SK-N-SH treated with all-trans-retinoic acid at 6 μM for 48 hours (cell line): ENCODE measurements at regions not wholly inside any gene's neighbourhood (a gene's known extent, or its start where the extent isn't known, plus 50 kb on each side); places are given as distances from the start of the nearest gene placed in this dataset.

ENCODE experiments used
- ATAC-seq: fragments of 200-7000 bp; cut with Tn5 transposase; 3 replicates; pipeline ENCODE4 v1.9.1; 2020; ENCODE audit warnings: mild to moderate bottlenecking, moderate library complexity
- ARNTL ChIP-seq: fragments of 450-650 bp; formaldehyde crosslinking; IDR thresholded peaks from 2 replicates; pipeline ENCODE4 v1.5.0; 2020; ENCODE audit warnings: low read depth, mild to moderate bottlenecking, moderate library complexity, borderline replicate concordance
- BACH2 ChIP-seq: fragments of 250-450 bp; sonication (Bioruptor Pico); IDR thresholded peaks from 2 replicates; pipeline ENCODE4 v1.9.0; 2021; ENCODE audit warnings: mild to moderate bottlenecking, borderline replicate concordance
- CSDC2 ChIP-seq: fragments of 250-450 bp; sonication (Bioruptor Pico); IDR thresholded peaks from 2 replicates; pipeline ENCODE4 v1.5.0; 2020; ENCODE audit warnings: mild to moderate bottlenecking, moderate library complexity
- ESRRG ChIP-seq: fragments of 250-450 bp; sonication (Bioruptor Pico); IDR thresholded peaks from 2 replicates; pipeline ENCODE4 v1.6.1; 2021; ENCODE audit warnings: mild to moderate bottlenecking
- GLIS3 ChIP-seq: fragments of 250-450 bp; sonication (Bioruptor Pico); IDR thresholded peaks from 2 replicates; pipeline ENCODE4 v1.5.0; 2020; ENCODE audit warnings: mild to moderate bottlenecking, moderate library complexity
- ISL1 ChIP-seq: fragments of 250-450 bp; sonication (Bioruptor Pico); IDR thresholded peaks from 2 replicates; pipeline ENCODE4 v2.1.2; 2022; ENCODE audit warnings: mild to moderate bottlenecking, moderate library complexity
- OSR1 ChIP-seq: fragments of 250-450 bp; sonication (Bioruptor Pico); IDR thresholded peaks from 2 replicates; pipeline ENCODE4 v1.8.0; 2022; ENCODE audit warnings: moderate library complexity, mild to moderate bottlenecking, inconsistent platforms
- PATZ1 ChIP-seq: fragments of 250-450 bp; sonication (Bioruptor Pico); IDR thresholded peaks from 2 replicates; pipeline ENCODE4 v1.8.0; 2020; ENCODE audit warnings: mild to moderate bottlenecking, moderate library complexity, borderline replicate concordance
- PPARA ChIP-seq: fragments of 250-450 bp; sonication (Bioruptor Pico); IDR thresholded peaks from 2 replicates; pipeline ENCODE4 v1.5.0; 2020; ENCODE audit warnings: mild to moderate bottlenecking, borderline replicate concordance
- RARB ChIP-seq: fragments of 250-450 bp; sonication (Bioruptor Pico); IDR thresholded peaks from 2 replicates; pipeline ENCODE4 v1.8.0; 2021; ENCODE audit warnings: mild to moderate bottlenecking, moderate library complexity
- SNAI2 ChIP-seq: fragments of 250-450 bp; sonication (Bioruptor Pico); IDR thresholded peaks from 2 replicates; pipeline ENCODE4 v1.5.0; 2020; ENCODE audit warnings: mild to moderate bottlenecking, moderate library complexity
- TCF4 ChIP-seq: fragments of 250-450 bp; sonication (Bioruptor Pico); IDR thresholded peaks from 2 replicates; pipeline ENCODE4 v1.8.0; 2021; ENCODE audit warnings: mild to moderate bottlenecking, moderate library complexity, borderline replicate concordance
- TSHZ2 ChIP-seq: fragments of 250-450 bp; sonication (Bioruptor Pico); IDR thresholded peaks from 2 replicates; pipeline ENCODE4 v1.5.0; 2020; ENCODE audit warnings: mild to moderate bottlenecking, moderate library complexity
- ZC3H10 ChIP-seq: fragments of 250-450 bp; sonication (Bioruptor Pico); IDR thresholded peaks from 2 replicates; pipeline ENCODE4 v1.5.1; 2021; ENCODE audit warnings: mild to moderate bottlenecking, moderate library complexity
- ZFP3 ChIP-seq: fragments of 250-450 bp; sonication (Bioruptor Pico); IDR thresholded peaks from 2 replicates; pipeline ENCODE4 v1.5.0; 2020; ENCODE audit warnings: mild to moderate bottlenecking, moderate library complexity
- ZNF565 ChIP-seq: fragments of 450-650 bp; formaldehyde crosslinking; conservative IDR thresholded peaks from 2 replicates; pipeline ENCODE4 v1.5.0; 2020; ENCODE audit warnings: low read depth, mild to moderate bottlenecking, moderate library complexity
- ZNF70 ChIP-seq: fragments of 450-650 bp; formaldehyde crosslinking; IDR thresholded peaks from 2 replicates; pipeline ENCODE4 v1.5.0; 2020; ENCODE audit warnings: mild to moderate bottlenecking, moderate library complexity
- ZNF8 ChIP-seq: fragments of 450-650 bp; formaldehyde crosslinking; IDR thresholded peaks from 2 replicates; pipeline ENCODE4 v1.5.0; 2020; ENCODE audit warnings: mild to moderate bottlenecking, moderate library complexity
- TF ChIP-seq, protein P1 (sequence below): fragments of 250-450 bp; sonication (Bioruptor Pico); IDR thresholded peaks from 2 replicates; pipeline ENCODE4 v1.5.1; 2021; ENCODE audit warnings: mild to moderate bottlenecking, moderate library complexity
- TF ChIP-seq, protein P2 (sequence below): fragments of 250-450 bp; sonication (Bioruptor Pico); IDR thresholded peaks from 2 replicates; pipeline ENCODE4 v1.5.1; 2020; ENCODE audit warnings: low read depth, mild to moderate bottlenecking, moderate library complexity
- TF ChIP-seq, protein P3 (sequence below): fragments of 250-450 bp; sonication (Bioruptor Pico); IDR thresholded peaks from 2 replicates; pipeline ENCODE4 v1.8.0; 2021; ENCODE audit warnings: low read depth, mild to moderate bottlenecking, moderate library complexity, borderline replicate concordance

DNA sequence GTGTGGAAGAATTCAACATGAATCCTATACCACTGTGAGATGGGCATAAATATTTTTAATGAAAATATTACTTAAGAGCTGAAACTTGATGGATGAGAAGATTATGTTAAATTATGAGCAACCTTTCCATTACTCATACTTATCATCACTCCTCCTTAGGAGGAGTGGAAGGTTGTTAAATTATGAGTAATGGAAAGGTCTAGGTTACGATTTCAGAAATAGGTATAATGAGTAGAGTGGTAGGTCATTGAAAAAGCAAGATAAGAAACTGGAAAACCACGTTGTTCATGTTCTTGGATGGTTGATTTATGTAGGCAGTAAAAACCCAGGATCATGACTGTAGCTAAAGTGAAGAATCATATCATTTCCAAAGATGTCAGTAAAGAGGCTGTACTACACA lies 973.2 kb upstream of the RAG2 start:
- no peak for ATAC-seq
- TF ChIP-seq TCF4 (CRISPR knock-in tag) (no peak), TSHZ2 (CRISPR knock-in tag) (no peak), ISL1 (CRISPR knock-in tag) (no peak), ZC3H10 (no peak), PPARA (no peak), GLIS3 (CRISPR knock-in tag) (no peak), SNAI2 (CRISPR knock-in tag) (no peak), OSR1 (no peak), ZNF8 (CRISPR knock-in tag) (no peak), ZNF70 (CRISPR knock-in tag) (no peak), CSDC2 (no peak), RARB (CRISPR knock-in tag) (no peak), ESRRG (no peak), ARNTL (no peak), PATZ1 (CRISPR knock-in tag) (no peak), ZFP3 (CRISPR knock-in tag) (no peak), BACH2 (CRISPR knock-in tag) (no peak)
- TF ChIP-seq, protein P1, sequence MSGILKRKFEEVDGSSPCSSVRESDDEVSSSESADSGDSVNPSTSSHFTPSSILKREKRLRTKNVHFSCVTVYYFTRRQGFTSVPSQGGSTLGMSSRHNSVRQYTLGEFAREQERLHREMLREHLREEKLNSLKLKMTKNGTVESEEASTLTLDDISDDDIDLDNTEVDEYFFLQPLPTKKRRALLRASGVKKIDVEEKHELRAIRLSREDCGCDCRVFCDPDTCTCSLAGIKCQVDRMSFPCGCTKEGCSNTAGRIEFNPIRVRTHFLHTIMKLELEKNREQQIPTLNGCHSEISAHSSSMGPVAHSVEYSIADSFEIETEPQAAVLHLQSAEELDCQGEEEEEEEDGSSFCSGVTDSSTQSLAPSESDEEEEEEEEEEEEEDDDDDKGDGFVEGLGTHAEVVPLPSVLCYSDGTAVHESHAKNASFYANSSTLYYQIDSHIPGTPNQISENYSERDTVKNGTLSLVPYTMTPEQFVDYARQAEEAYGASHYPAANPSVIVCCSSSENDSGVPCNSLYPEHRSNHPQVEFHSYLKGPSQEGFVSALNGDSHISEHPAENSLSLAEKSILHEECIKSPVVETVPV (CRISPR knock-in tag), result no peak
- TF ChIP-seq, protein P2, sequence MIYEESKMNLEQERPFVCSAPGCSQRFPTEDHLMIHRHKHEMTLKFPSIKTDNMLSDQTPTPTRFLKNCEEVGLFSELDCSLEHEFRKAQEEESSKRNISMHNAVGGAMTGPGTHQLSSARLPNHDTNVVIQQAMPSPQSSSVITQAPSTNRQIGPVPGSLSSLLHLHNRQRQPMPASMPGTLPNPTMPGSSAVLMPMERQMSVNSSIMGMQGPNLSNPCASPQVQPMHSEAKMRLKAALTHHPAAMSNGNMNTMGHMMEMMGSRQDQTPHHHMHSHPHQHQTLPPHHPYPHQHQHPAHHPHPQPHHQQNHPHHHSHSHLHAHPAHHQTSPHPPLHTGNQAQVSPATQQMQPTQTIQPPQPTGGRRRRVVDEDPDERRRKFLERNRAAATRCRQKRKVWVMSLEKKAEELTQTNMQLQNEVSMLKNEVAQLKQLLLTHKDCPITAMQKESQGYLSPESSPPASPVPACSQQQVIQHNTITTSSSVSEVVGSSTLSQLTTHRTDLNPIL, result no peak
- TF ChIP-seq, protein P3, sequence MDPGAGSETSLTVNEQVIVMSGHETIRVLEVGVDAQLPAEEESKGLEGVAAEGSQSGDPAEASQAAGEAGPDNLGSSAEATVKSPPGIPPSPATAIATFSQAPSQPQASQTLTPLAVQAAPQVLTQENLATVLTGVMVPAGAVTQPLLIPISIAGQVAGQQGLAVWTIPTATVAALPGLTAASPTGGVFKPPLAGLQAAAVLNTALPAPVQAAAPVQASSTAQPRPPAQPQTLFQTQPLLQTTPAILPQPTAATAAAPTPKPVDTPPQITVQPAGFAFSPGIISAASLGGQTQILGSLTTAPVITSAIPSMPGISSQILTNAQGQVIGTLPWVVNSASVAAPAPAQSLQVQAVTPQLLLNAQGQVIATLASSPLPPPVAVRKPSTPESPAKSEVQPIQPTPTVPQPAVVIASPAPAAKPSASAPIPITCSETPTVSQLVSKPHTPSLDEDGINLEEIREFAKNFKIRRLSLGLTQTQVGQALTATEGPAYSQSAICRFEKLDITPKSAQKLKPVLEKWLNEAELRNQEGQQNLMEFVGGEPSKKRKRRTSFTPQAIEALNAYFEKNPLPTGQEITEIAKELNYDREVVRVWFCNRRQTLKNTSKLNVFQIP, result no peak

GRCh38 chr11:37560991-37561390 lies 963.0 kb upstream of the RAG2 start:
- no peak for ATAC-seq
- no peak for TF ChIP-seq ZNF8 (CRISPR knock-in tag)
- TF ChIP-seq ARNTL, result no peak

- ATAC-seq, result no peak
- no peak for TF ChIP-seq PATZ1 (CRISPR knock-in tag)
- no peak for TF ChIP-seq RARB (CRISPR knock-in tag)
- no peak for TF ChIP-seq ZNF565 (CRISPR knock-in tag)
- TF ChIP-seq, protein P3, result no peak
- no peak for TF ChIP-seq ESRRG
Measured at GRCh38 chr11:37560346-37560745, 962.3 kb upstream of the RAG2 start.
